KBM-7 (cell line): ENCODE measurements at regions not wholly inside any gene's neighbourhood (a gene's known extent, or its start where the extent isn't known, plus 50 kb on each side); places are given as distances from the start of the nearest gene placed in this dataset.
"Not testable (repeated sequence)": the region's sequence is repeated elsewhere in the genome, so short reads cannot be mapped to it uniquely, and the experiment has no call there.

ENCODE experiments used
- DNase-seq: peaks from one replicate; pipeline ENCODE4 v3.0.0-alpha.2; 2015
- in situ Hi-C: fragments of 300-500 bp; cut with MboI; formaldehyde crosslinking; loops from 2 replicates; pipeline ENCODE4 v1.14.3; 2020; ENCODE audit warnings: low sequenced_read_pairs, low pct_unique_long_range_greater_than_20kb, mixed read lengths

DNA sequence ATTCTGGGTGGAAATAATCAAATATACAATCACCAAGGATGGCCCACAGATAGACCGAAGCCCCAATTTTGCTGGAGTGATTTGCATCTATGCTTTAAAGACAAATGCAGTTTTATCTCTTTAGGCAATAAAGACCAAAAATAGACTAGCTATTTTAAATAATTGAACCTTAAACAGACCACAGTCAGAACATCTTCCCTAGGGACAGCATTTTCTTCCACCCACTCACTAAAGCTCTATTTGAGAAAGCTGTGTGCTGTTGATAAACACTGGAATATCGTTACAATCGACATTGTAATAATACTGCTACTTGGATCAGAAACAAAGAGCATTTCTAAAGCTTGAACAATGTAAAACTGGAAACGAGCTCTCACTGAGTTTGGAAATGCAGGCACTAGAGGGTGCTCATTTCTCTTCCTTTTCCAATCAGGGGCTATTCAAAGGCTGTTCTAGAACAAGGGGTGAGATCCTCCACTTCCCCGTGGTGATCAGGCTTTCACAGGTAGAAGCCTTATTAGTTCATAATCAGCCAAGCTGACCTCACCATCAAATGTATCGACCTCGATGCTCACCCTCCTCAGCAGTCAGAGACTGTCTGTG lies 209.3 kb upstream of the PRSS58 start:
- in situ Hi-C loops, DNase-seq: not testable (repeated sequence)

DNA sequence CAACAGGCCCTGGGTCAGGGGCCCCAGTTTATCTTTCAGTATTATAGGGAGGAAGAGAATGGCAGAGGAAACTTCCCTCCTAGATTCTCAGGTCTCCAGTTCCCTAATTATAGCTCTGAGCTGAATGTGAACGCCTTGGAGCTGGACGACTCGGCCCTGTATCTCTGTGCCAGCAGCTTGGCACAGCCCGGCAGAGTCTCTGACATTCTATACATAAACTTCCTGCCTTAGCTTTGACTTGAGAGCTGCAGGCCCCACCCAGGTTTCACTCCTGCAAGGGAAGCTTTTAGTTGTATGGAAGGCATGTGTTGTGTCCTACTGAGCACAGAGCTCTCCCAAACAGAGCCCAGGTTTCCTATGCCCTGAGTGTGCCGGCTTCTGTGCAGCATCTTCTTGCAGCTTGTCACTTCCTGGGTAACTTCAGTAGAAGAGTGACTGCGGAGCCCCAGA lies 205.6 kb upstream of the PRSS58 start:
- no peak for DNase-seq

DNA sequence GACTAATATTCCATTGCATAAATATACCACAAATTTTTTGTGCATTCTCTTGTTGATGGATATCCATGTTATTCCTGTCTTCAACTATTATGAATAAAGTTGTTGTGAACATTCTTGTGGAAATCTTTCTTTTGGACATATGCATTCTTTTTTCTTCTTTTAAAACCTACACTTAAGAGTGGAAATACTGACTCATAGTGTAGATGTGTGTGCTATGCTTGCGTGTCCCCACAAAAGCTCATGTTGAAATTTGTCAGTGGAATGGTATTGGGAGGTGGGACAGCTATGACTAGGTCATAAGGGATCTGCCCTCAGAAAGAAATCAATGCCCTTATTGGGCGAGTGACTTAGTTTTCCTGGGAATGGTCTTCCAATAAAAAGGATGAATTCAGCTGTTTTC lies 203.6 kb upstream of the PRSS58 start:
- no peak for DNase-seq
- in situ Hi-C loops, result no loop called here

More for the DNA sequence above, 205.6 kb upstream of the PRSS58 start:
- in situ Hi-C loops, result no loop called here

DNA sequence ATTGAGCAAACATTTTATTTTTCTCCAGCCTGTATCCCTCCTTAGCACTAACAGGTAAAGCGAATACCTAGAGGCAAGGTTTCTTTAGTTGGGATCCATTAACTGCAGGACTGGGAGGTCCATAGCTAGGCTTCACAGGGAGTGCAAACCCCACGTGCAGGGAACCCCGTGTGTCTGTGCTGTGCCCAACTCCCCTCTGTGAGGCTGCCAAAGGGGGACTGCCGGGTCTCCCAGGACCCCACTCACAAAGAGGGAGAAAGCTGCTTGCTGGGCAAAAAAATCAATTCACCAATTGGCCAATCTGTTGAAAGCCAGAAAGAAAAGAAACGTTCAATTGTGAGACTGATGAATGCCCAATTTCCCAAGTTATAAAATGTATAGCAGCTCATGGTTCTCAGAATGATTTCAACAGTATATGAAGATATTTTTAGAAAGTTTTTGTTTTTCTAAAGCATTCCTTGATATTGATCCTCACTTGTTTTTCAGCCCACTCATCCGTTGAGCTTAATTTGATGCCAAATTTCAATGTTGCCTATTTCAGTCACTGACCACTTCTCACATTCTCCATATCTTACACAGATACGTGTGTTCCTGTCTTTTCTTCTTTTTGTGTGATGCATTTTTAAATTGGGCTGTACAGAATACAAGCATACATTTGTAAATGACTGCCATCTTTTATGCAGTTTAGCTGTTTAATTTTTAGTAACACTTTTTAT lies 202.7 kb upstream of the PRSS58 start:
- DNase-seq, result no peak
- in situ Hi-C loops, result no loop called here

DNA sequence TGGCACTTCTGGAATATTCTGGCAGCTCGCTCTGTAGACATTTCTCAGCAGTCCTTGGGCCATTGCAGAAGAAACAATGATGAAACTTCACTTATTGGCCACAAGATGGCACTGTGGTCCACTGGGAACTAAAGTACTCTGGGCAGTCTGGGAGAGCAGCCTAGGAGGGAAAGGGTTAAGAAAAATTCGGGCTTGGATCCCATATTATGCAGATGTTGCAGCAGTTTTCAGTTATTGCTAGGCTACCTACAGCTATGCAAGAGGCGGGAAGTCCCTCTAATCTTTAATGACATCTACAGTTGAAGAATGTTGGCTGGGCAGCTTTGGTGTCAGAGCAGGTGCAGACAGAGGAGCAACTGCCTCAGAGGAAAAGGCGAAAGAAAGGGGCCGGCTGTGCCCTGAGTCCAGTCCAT lies 201.7 kb upstream of the PRSS58 start:
- DNase-seq, result peak; percentile 55
- in situ Hi-C loops, result no loop called here

DNA sequence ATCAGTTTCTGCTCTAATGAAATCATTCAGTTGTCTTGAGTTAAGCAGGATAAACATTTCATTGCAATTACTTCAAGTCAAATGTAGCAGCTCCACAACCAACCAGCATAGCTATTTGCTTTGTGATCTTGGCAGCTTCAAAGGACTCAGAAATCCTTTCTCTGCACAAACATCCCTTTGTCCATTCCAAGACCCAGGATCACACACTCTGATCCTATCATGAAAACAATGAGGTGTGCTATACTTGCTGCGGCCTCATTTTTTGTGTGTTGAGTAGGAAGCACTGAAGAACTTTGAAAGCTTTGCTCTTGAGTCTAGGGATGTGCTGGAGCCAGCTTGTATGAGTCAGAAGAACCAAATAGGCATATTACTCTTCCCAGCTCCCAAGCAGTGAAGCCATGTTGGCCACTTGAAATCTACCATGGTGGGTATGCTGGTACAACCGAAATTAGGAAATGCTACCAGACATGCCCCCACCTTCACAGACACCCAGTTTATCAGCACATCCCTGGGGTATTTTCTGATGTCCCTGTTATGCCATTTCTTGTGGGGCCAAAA lies 199.4 kb upstream of the PRSS58 start:
- DNase-seq, result no peak
- in situ Hi-C loops, result no loop called here

DNA sequence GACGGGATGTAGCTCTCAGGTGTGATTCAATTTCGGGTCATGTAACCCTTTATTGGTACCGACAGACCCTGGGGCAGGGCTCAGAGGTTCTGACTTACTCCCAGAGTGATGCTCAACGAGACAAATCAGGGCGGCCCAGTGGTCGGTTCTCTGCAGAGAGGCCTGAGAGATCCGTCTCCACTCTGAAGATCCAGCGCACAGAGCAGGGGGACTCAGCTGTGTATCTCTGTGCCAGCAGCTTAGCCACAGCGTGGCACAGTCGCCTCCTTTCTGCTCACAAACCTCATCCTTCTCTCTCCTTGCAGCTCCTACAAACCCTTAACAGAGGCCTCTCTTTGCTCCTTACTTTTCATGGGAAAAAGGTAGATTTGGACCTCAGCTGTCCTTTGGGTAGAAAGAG lies 197.5 kb upstream of the PRSS58 start:
- in situ Hi-C loops, result no loop called here
- no peak for DNase-seq

DNA sequence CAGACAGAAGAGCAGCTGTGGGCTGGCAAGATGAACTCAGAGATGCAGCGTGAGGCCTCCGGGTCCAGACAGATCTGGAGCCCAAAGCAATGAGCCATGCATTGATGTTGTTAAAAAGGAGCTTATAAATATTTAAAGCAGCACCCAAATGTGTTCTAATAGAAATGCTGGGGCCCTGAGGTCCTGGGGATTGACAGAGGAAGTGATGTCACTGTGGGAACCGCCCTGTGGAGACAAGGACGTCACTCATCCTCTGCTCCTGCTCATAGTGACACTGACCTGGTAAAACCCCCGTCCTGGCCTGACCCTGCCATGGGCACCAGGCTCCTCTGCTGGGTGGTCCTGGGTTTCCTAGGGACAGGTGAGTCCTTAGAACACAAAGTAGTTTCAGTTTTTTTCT lies 197.0 kb upstream of the PRSS58 start:
- in situ Hi-C loops, result no loop called here
- no peak for DNase-seq

DNA sequence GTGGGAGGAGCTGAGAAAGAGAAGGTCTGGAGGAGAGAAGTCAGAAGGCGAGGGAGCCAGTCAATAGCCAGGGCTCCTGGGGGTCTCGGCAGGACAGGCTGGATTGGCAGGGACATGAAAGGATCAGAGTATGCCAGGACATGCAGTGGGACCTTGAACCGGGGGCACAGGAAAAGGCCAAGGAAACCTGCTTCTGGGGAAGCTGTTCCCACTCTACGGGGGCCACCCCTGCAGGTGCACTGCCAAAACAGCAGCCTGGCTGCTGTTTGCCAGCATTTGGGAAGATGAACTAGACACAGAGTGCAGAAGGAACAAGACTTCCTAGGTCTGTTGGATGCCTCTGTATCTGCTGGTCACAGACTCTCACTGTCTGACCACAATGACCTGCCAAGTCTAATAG lies 194.9 kb upstream of the PRSS58 start:
- in situ Hi-C loops, result no loop called here

DNA sequence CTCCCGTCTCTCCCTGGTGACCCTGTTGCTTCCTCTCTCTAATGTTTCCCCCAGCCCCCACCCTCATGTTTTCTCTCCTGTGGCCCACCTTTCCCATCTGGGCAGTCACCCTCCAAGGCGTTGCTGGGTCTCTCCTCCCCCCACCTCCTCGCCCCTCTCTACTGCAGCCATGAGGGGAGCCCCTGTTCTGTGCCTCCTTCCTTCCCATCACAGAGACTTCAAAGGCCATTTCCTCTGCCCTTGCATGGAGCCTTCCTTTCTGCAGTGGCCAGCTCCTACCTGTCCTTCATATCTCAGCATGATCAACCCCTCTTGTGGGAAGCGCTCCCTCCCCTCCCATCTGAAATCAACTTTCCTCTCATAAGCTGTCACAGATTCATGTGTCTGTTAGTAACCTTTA lies 194.0 kb upstream of the PRSS58 start:
- in situ Hi-C loops, result no loop called here
- no peak for DNase-seq

More for the DNA sequence above, 194.9 kb upstream of the PRSS58 start:
- DNase-seq, result no peak

DNA sequence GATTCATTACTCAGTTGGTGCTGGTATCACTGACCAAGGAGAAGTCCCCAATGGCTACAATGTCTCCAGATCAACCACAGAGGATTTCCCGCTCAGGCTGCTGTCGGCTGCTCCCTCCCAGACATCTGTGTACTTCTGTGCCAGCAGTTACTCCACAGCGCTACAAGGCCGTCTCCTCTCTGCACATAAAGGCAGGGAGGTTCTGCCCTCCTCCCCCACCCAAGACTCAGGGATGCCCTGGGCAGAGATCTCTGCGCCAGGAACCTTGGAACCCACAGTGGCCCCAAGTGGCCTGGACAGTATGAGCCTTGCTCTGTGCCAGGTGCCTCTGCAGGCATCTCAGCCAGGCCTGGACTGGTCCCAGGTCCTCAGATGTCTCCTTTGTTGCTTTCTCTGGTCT lies 193.4 kb upstream of the PRSS58 start:
- in situ Hi-C loops, result no loop called here
- DNase-seq, result no peak

DNA sequence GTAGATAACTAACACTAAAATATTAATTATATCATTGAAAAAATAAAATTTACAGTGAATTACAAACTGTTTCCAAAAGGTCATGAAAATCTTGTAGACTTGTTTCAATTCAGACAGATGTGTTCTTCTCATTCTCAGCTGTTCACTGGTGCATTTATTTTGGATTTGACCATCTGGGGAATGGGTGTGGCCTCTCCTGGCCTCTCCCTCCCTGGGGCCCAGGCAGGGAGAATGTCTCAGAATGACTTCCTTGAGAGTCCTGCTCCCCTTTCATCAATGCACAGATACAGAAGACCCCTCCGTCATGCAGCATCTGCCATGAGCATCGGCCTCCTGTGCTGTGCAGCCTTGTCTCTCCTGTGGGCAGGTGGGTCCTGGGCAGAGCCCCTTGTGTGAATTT lies 192.8 kb upstream of the PRSS58 start:
- in situ Hi-C loops, result no loop called here
- DNase-seq, result no peak

DNA sequence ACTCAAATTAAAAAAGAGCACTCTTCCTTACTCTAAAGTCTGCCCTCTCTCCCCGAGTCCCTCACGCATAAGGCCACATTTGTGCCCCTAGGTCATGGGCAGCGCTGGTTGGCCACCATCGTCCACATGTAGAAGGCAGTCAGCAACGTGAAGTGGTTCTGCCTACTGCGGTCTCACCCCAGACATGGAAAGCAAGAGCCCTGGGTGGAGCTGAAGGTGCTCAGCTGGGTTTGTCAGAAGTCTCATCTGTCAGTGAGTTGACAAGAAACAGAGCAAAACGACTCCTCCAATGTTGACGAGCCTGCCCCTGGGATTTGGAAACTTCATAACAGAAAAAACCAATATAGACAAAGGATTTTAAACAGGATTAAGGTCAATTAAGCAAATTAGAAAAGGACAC lies 192.3 kb upstream of the PRSS58 start:
- in situ Hi-C loops, result no loop called here

DNA sequence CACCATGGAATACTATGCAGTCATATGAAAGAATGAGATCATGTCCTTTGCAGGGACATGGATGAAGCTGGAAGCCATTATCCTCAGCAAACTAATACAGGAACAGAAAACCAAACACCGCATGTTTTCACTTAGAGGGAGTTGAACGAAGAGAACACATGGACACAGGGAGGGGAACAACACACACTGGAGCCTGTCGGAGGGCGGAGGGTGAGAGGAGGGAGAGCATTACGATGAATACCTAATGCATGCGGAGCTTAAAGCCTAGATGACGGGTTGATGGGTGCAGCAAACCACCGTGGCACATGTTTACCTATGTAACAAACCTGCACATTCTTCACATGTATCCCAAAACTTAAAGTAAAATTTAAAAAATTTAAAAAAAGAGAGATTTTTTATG lies 191.0 kb upstream of the PRSS58 start:
- DNase-seq, in situ Hi-C loops: not testable (repeated sequence)

More for the DNA sequence above, 192.3 kb upstream of the PRSS58 start:
- DNase-seq, result no peak

DNA sequence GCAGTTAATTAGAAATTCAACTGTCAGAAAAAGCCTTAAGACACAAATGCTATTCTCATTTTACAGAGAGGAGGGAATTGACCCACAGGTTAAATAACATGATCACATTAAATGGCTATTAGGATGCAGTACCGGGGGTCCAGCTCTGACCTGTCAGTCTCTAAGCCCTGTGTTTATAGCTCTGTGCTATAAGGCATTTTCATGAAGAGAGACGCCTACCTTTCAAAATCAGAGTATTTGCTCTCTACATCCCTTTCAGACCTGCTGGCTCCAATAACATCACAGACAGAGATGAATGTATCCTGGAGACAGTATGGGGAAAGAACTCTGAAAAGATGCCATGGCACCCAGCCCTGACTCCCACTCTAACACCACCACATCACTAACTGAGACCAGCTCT lies 189.9 kb upstream of the PRSS58 start:
- in situ Hi-C loops, result no loop called here
- no peak for DNase-seq

DNA sequence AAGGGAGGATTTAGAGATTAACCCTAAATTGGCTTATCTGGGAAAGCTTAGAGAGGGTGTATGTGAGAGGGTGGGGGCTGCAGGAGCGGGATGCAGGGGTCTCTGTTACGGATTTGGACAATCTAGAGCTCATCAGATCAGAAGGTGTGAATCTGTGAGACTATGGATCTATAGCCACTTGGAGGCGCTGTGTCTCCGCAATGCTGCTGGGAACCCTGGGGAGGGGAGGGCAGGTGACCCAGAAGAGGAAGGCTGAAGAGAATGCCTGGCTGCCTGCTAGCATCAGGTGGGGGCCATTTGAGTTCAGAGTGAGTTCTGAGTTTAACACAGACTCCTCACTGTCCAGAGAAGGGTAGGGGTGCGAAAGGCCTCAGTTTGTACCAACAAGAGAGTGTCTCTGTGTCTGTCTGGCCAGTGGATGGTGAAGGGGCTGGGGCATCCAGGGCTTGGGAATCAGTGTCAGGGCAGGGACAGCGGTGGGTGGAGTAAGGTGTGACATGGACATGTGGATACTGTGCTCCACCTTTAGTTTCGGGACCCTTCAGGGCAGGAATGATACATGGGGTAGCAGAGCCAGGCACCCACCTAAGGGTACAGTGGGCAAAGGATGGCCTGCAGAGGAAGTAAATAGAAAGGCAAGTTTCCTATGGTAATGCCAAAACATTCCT lies 187.3 kb upstream of the PRSS58 start:
- no peak for DNase-seq
- in situ Hi-C loops, result no loop called here

DNA sequence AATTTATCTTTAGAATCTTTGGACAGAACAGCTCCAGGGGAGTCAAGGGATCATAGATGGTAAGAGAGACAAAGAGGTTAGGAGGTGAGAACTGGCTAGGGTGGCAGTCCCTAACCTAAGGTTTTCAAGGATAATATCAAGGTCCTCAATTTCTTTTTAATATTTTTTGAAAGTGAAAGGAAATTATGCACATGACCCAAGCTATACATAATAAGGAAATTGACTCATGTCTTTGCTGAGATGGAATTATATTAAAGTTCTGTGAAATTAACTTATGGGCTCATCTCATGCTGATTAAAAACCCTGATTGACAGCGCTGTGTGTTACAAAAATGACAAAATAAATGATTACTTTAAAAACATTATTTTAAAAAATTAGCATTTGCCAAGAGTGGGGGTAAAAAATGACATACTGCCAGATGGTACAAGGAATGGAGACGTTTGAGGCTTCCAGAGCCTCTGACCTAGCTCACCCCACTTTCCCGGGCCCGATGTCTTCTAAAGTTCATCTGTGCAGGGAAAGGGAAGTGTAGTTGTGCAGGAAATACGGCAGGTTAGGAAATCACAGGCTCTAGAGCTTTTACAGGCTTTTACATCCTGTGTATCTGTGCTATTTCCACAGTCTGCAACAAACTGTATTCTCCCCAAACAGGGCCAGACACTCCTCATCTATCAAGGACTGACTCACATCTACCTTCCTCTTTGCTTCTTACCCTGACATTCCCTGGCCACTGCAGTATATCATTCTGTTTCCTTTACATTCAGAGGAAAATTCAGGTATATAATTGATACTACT lies 185.6 kb upstream of the PRSS58 start:
- DNase-seq, result peak; percentile 19

DNA sequence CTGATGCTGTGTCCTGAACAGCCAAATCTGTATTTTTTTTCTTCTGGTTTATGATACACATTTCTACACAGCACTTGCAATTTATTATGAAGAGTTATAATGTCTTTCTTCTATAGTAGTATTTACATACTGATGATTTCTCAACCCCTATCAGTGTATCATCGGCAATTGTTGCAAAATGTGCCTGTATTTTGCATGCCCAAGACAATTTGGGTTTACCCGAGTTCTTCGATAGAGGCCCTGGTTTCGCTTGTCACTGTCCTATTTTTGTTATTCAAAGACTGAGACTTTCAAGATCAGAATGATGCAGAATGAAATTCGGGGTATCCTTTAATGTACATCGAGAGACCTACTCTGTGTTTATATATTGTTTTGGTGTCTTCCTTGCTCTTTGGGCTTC lies 184.5 kb upstream of the PRSS58 start:
- in situ Hi-C loops, result no loop called here
- no peak for DNase-seq

More for the DNA sequence above, 185.6 kb upstream of the PRSS58 start:
- in situ Hi-C loops, result no loop called here

DNA sequence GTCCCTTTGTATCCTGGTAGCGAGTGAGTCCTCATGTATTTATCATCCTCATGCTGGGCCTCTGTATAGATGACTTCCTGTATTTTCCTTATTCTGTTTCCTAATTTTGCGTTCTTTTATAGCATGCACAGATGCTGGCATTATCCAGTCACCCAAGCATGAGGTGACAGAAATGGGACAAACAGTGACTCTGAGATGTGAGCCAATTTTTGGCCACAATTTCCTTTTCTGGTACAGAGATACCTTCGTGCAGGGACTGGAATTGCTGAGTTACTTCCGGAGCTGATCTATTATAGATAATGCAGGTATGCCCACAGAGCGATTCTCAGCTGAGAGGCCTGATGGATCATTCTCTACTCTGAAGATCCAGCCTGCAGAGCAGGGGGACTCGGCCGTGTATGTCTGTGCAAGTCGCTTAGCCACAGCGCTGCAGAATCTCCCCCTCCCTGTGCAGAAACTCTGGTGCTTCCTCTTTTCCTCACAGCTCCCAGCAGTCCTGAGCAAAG lies 183.1 kb upstream of the PRSS58 start:
- DNase-seq, result peak; percentile 83

More for the DNA sequence above, 183.1 kb upstream of the PRSS58 start:
- in situ Hi-C loops, result no loop called here
